ENCODE measurements at regions not wholly inside any gene's neighbourhood (a gene's known extent, or its start where the extent isn't known, plus 50 kb on each side); places are given as distances from the start of the nearest gene placed in this dataset.

- DNase-seq (ENCODE audit: low read depth), result no peak
Measured at GRCh38 chr11:37623778-37624177, 1025.7 kb upstream of the RAG2 start.

- no peak for DNase-seq (ENCODE audit: low read depth)
Measured at GRCh38 chr11:37621662-37622061, 1023.6 kb upstream of the RAG2 start.

GRCh38 chr11:37616291-37616690 lies 1018.3 kb upstream of the RAG2 start:
- no peak for DNase-seq (ENCODE audit: low read depth)

GRCh38 chr11:37613031-37613430 lies 1015.0 kb upstream of the RAG2 start:
- no peak for DNase-seq (ENCODE audit: low read depth)

- no peak for DNase-seq (ENCODE audit: low read depth)
Measured at GRCh38 chr11:37612146-37612545, 1014.1 kb upstream of the RAG2 start.

- DNase-seq (ENCODE audit: low read depth), result peak; percentile 18
Measured at GRCh38 chr11:37605229-37605628, 1007.2 kb upstream of the RAG2 start.

GRCh38 chr11:37598381-37598780 lies 1000.3 kb upstream of the RAG2 start:
- DNase-seq (ENCODE audit: low read depth), result no peak

- DNase-seq (ENCODE audit: low read depth), result no peak
Measured at GRCh38 chr11:37597776-37598175, 999.7 kb upstream of the RAG2 start.

GRCh38 chr11:37595845-37596244 lies 997.8 kb upstream of the RAG2 start:
- DNase-seq (ENCODE audit: low read depth), result peak; percentile 4

- DNase-seq (ENCODE audit: low read depth), result no peak
Measured at GRCh38 chr11:37574361-37574760, 976.3 kb upstream of the RAG2 start.

- peak; percentile 84 for DNase-seq (ENCODE audit: low read depth)
Measured at GRCh38 chr11:37572491-37573171, 974.6 kb upstream of the RAG2 start.

- DNase-seq (ENCODE audit: low read depth), result peak; percentile 69
Measured at GRCh38 chr11:37571246-37571645, 973.2 kb upstream of the RAG2 start.

- no peak for DNase-seq (ENCODE audit: low read depth)
Measured at GRCh38 chr11:37560991-37561390, 963.0 kb upstream of the RAG2 start.

- no peak for DNase-seq (ENCODE audit: low read depth)
Measured at GRCh38 chr11:37560346-37560745, 962.3 kb upstream of the RAG2 start.

- DNase-seq (ENCODE audit: low read depth), result peak; percentile 47
Measured at GRCh38 chr11:37558619-37559210, 960.7 kb upstream of the RAG2 start.

- DNase-seq (ENCODE audit: low read depth), result no peak
Measured at GRCh38 chr11:37557990-37558389, 960.0 kb upstream of the RAG2 start.

- DNase-seq (ENCODE audit: low read depth), result no peak
Measured at GRCh38 chr11:37552284-37552683, 954.2 kb upstream of the RAG2 start.

GRCh38 chr11:37544491-37544890 lies 946.5 kb upstream of the RAG2 start:
- peak; percentile 19 for DNase-seq (ENCODE audit: low read depth)

GRCh38 chr11:37533830-37534229 lies 935.8 kb upstream of the RAG2 start:
- DNase-seq (ENCODE audit: low read depth), result no peak

GRCh38 chr11:37533087-37533486 lies 935.1 kb upstream of the RAG2 start:
- DNase-seq (ENCODE audit: low read depth), result no peak

- no peak for DNase-seq (ENCODE audit: low read depth)
Measured at GRCh38 chr11:37532271-37532670, 934.2 kb upstream of the RAG2 start.

GRCh38 chr11:37527545-37527944 lies 929.5 kb upstream of the RAG2 start:
- DNase-seq (ENCODE audit: low read depth), result no peak

- DNase-seq (ENCODE audit: low read depth), result no peak
Measured at GRCh38 chr11:37525336-37525735, 927.3 kb upstream of the RAG2 start.

GRCh38 chr11:37519781-37520180 lies 921.7 kb upstream of the RAG2 start:
- no peak for DNase-seq (ENCODE audit: low read depth)

All from amniotic epithelial cell (primary cell).